B cell (primary cell): ENCODE measurements at regions not wholly inside any gene's neighbourhood (a gene's known extent, or its start where the extent isn't known, plus 50 kb on each side); places are given as distances from the start of the nearest gene placed in this dataset.
A peak's percentile ranks its signal among the peaks of the same experiment; 100 is the strongest.

Experiments
- ATAC-seq: fragments of 200-7000 bp; cut with Tn5 transposase; one replicate; pipeline ENCODE4 v1.10.0; 2021; ENCODE audit warnings: low read depth, mild to moderate bottlenecking, moderate number of reproducible peaks, moderate library complexity
- CTCF ChIA-PET: fragments of 350-600 bp; sonication (Branson Sonifier 250); formaldehyde crosslinking; loops from one replicate; lab custom pipeline; 2021; ENCODE audit warnings: antibody characterized with exemption, inconsistent platforms; lab: Charles Lee
- POLR2A ChIA-PET: fragments of 350-600 bp; sonication (Branson Sonifier 250); formaldehyde crosslinking; loops from one replicate; lab custom pipeline; 2021; ENCODE audit warnings: antibody characterized with exemption; lab: Charles Lee
- DNase-seq: peaks from one replicate; pipeline ENCODE4 v3.0.0; 2013
- H2AFZ ChIP-seq: 2 replicates; pipeline ENCODE4 v1.6.1; 2012; ENCODE audit warnings: mild to moderate bottlenecking, low read depth, low read length; ENCODE audit not compliant: insufficient read depth, poor library complexity, severe bottlenecking
- H3K27ac ChIP-seq, 2 donors: 1 replicate in 1 of 2; 2 replicates in 1 of 2; pipeline ENCODE4 v1.5.1; 2012 to 2013; ENCODE audit warnings: low read length in 2 of 2, mild to moderate bottlenecking in 2 of 2, moderate library complexity in 1 of 2
- H3K27me3 ChIP-seq, 4 experiments: fragments of 200-600 bp in 1 of 4; sonication (generic) in 1 of 4; replicated peaks in 1 of 4; 1 replicate in 2 of 4; 2 replicates in 2 of 4; pipeline versions ENCODE4 v1.6.1 to v1.7.0; 2013 to 2016; ENCODE audit warnings: low read length in 3 of 4, mild to moderate bottlenecking in 2 of 4, mixed read lengths in 1 of 4, moderate library complexity in 1 of 4; ENCODE audit not compliant: insufficient read depth in 4 of 4, control insufficient read depth in 3 of 4; ENCODE audit errors: control extremely low read depth in 1 of 4
- H3K36me3 ChIP-seq, 2 experiments: replicated peaks in 1 of 2; 1 replicate in 1 of 2; 2 replicates in 1 of 2; pipeline versions ENCODE4 v1.6.1 to v1.7.1; 2013; ENCODE audit warnings: low read length in 1 of 2; ENCODE audit not compliant: insufficient read depth in 2 of 2, control insufficient read depth in 1 of 2; ENCODE audit errors: control extremely low read depth in 1 of 2, extremely low read depth in 1 of 2
- H3K4me1 ChIP-seq, 2 donors: fragments of 200-600 bp in 1 of 2; sonication (generic) in 1 of 2; 1 replicate in 1 of 2; 2 replicates in 1 of 2; pipeline versions ENCODE4 v1.5.1 to v1.6.1; 2013 to 2017; ENCODE audit warnings: low read length in 2 of 2; ENCODE audit not compliant: control insufficient read depth in 2 of 2, insufficient read depth in 2 of 2
- H3K4me2 ChIP-seq: replicated peaks from 2 replicates; pipeline ENCODE3; 2012; ENCODE audit warnings: mild to moderate bottlenecking, low read depth, low read length; ENCODE audit not compliant: poor library complexity, severe bottlenecking
- H3K4me3 ChIP-seq, 5 experiments: fragments of 200-600 bp in 1 of 5; sonication (generic) in 1 of 5; 1 replicate in 3 of 5; 2 replicates in 2 of 5; pipeline versions ENCODE4 v1.5.1 to v1.7.0; 2011 to 2016; ENCODE audit warnings: low read length in 4 of 5, mild to moderate bottlenecking in 4 of 5, low read depth in 2 of 5, control low read depth in 1 of 5, moderate library complexity in 1 of 5; ENCODE audit not compliant: insufficient read depth in 1 of 5; ENCODE audit errors: control extremely low read depth in 1 of 5, extremely low read depth in 1 of 5
- H3K79me2 ChIP-seq: fragments of 200-600 bp; sonication (generic); one replicate; pipeline ENCODE4 v1.6.0; 2016; ENCODE audit warnings: low read length; ENCODE audit not compliant: control insufficient read depth, insufficient read depth
- H3K9ac ChIP-seq: fragments of 200-600 bp; sonication (generic); 2 replicates; pipeline ENCODE4 v1.6.1; 2017; ENCODE audit warnings: mild to moderate bottlenecking, low read length, moderate library complexity
- H3K9me3 ChIP-seq, 3 donors: one replicate each; pipeline versions ENCODE4 v1.6.1 to v1.7.1; 2013; ENCODE audit warnings: low read length in 2 of 3; ENCODE audit not compliant: control insufficient read depth in 2 of 3, insufficient read depth in 1 of 3; ENCODE audit errors: control extremely low read depth in 1 of 3
- H4K20me1 ChIP-seq: 2 replicates; pipeline ENCODE4 v1.6.0; 2012; ENCODE audit warnings: mild to moderate bottlenecking, low read length; ENCODE audit not compliant: insufficient read depth, control insufficient read depth, poor library complexity, severe bottlenecking
- H3K27ac Mint-ChIP-seq: one replicate; pipeline ENCODE4 v1.8.0; 2021; ENCODE audit warnings: mixed read lengths
- H3K27me3 Mint-ChIP-seq: one replicate; pipeline ENCODE4 v1.8.0; 2021; ENCODE audit warnings: mixed read lengths
- H3K4me1 Mint-ChIP-seq: one replicate; pipeline ENCODE4 v1.8.0; 2021; ENCODE audit warnings: mixed read lengths
- H3K4me3 Mint-ChIP-seq: one replicate; pipeline ENCODE4 v1.8.0; 2021; ENCODE audit warnings: mixed read lengths
- H3K9me3 Mint-ChIP-seq: one replicate; pipeline ENCODE4 v1.8.0; 2022; ENCODE audit warnings: mixed read lengths; ENCODE audit not compliant: insufficient read depth
- CTCF ChIP-seq: fragments of 200-600 bp; IDR thresholded peaks from one replicate; pipeline ENCODE4 v1.8.0; 2022; ENCODE audit warnings: antibody characterized with exemption, mild to moderate bottlenecking
- EZH2 ChIP-seq: IDR thresholded peaks from 2 replicates; pipeline ENCODE4 v1.6.1; 2012; ENCODE audit warnings: borderline replicate concordance, low read depth, mild to moderate bottlenecking, moderate library complexity, low read length; ENCODE audit not compliant: insufficient read depth, poor library complexity, severe bottlenecking
- WGBS: methylation state at CpG from one replicate; pipeline ENCODE4 v1.1.5; 2013; ENCODE audit warnings: missing lambda C conversion rate; ENCODE audit not compliant: insufficient coverage; 5-methylcytosine and 5-hydroxymethylcytosine counted together
- intact Hi-C: fragments of 100-400 bp; cut with micrococcal nuclease; formaldehyde crosslinking; loops from one replicate; pipeline ENCODE4 v1.10.0; 2022

DNA sequence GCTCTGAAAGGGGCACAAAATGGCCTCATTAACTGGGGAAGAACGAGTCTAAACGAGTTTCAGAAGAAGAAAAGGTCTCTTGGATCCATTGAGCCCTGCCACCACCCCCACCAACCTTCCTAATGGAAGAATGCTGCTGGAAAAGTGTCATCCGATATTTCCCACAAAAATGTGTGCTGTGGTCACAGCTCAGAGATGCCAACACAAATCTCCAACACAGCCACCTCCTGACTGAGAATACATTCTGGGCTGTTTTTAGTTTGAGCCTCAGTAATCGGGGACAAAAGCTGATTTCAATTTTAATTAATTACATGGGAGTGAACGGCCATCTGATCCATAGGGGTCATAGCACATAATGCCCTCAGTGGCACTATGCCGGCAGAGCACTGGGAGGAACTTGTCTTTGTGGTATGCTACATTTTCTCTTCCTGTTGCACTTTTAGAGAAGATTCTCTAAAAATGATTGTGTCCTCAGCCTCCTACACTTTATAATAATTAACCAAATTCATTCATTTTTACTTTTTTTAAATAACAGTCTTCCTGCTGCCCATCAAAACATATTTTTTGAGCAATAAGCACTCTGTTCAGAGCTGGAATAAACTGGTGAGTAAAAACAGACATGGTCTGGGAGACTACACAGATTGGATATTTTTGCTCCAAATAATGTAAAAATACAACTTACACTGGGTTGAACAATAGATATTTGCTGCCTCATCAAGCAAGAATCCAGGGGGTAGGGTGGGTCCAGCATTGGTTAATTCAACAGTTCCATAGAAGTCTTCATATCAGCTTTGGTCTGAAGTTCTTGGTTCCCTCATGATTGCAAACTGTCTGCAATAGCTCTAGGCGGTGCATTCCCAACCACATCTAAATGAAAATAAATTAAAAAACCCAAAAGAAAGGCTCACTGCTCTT is 143.6 kb upstream of the TMEM170B start:
- Histone ChIP-seq H3K9me3 (peaks cover 0 to 2% (median 0%) of the 10 kb centered on the region in 3 donors), H3K9ac (no peak overlapping the region), H3K36me3 (no peaks in the 10 kb centered on the region), H3K4me1 (peaks cover 23 to 30% of the 10 kb centered on the region in 2 donors), H3K4me2 (peak overlapping the region; percentile 22), H3K79me2 (peaks cover 27% of the 10 kb centered on the region), H3K4me3 (no peak overlapping the region), H3K27me3 (no peaks in the 10 kb centered on the region), H2AFZ (no peak overlapping the region), H4K20me1 (no peaks in the 10 kb centered on the region), H3K27ac (no peak overlapping the region)
- ChIA-PET CTCF (interaction anchor here (0.8 kb wide), 1 partner anchor 13 kb away, joined by 3 read pairs; no protein-coding TSS in a partner anchor), POLR2A (no interaction called here)
- WGBS, result 67% methylated on average over 3 of the region's 7 CpGs
- Mint-ChIP-seq H3K4me1 (peaks cover 18% of the 10 kb centered on the region), H3K9me3 (no peaks in the 10 kb centered on the region), H3K27ac (no peak overlapping the region), H3K27me3 (no peaks in the 10 kb centered on the region), H3K4me3 (no peak overlapping the region)
- intact Hi-C loops, result no loop called here
- ATAC-seq (no peak), DNase-seq (no peak)
- TF ChIP-seq EZH2, result no peak
- TF ChIP-seq CTCF, result no peak
